Kidney (tissue), 13 donors: ENCODE measurements at regions not wholly inside any gene's neighbourhood (a gene's known extent, or its start where the extent isn't known, plus 50 kb on each side); places are given as distances from the start of the nearest gene placed in this dataset.

ENCODE experiments used
- DNase-seq, 5 donors: peaks; one replicate each; pipeline ENCODE4 v3.0.0-alpha.2; 2013 to 2020
- FAIRE-seq: peaks from 2 replicates; lab custom pipeline; 2012; peaks lifted over from hg19 to GRCh38; lab: Jason Lieb, UNC
- H3K27ac ChIP-seq, 2 donors: one replicate each; pipeline ENCODE4 v1.7.0; 2013; ENCODE audit warnings: low read depth in 2 of 2, low read length in 2 of 2, inconsistent platforms in 1 of 2
- H3K27me3 ChIP-seq: one replicate; pipeline ENCODE4 v1.7.1; 2013; ENCODE audit warnings: low read length, inconsistent platforms; ENCODE audit not compliant: control insufficient read depth, insufficient read depth
- H3K36me3 ChIP-seq, 3 donors: one replicate each; pipeline versions ENCODE4 v1.7.0 to v1.7.1; 2013; ENCODE audit warnings: low read length in 3 of 3, control low read depth in 1 of 3, inconsistent platforms in 1 of 3; ENCODE audit not compliant: insufficient read depth in 3 of 3, control insufficient read depth in 2 of 3
- H3K4me1 ChIP-seq, 3 donors: one replicate each; pipeline versions ENCODE4 v1.7.0 to v1.7.1; 2013; ENCODE audit warnings: low read length in 3 of 3, inconsistent platforms in 1 of 3, low read depth in 1 of 3; ENCODE audit not compliant: control insufficient read depth in 2 of 3, insufficient read depth in 2 of 3
- H3K4me3 ChIP-seq, 3 donors: one replicate each; pipeline versions ENCODE4 v1.7.0 to v1.8.1; 2013; ENCODE audit warnings: low read length in 3 of 3, control low read depth in 1 of 3, inconsistent platforms in 1 of 3
- H3K9ac ChIP-seq, 3 donors: one replicate each; pipeline versions ENCODE4 v1.7.0 to v1.7.1; 2013; ENCODE audit warnings: low read length in 3 of 3, control low read depth in 1 of 3, inconsistent platforms in 1 of 3
- H3K9me3 ChIP-seq, 3 donors: one replicate each; pipeline versions ENCODE4 v1.7.0 to v1.7.1; 2013; ENCODE audit warnings: low read length in 3 of 3, control low read depth in 1 of 3, inconsistent platforms in 1 of 3; ENCODE audit not compliant: control insufficient read depth in 2 of 3, insufficient read depth in 1 of 3
- CTCF ChIP-seq: IDR thresholded peaks from 3 replicates; pipeline ENCODE4 v1.5.1; 2012; ENCODE audit warnings: mild to moderate bottlenecking, moderate library complexity, borderline replicate concordance; ENCODE audit not compliant: insufficient read depth; ENCODE audit errors: extremely low read depth
- intact Hi-C: fragments of 100-400 bp; cut with DNase I; formaldehyde crosslinking; loops from one replicate; pipeline ENCODE4 v1.11.1; 2022
- donor health status: control.
- donor health status: control.
- donor health status: control.
- donor health status: control.
- donor health status: control.
- donor health status: DM: yes; HTN: yes; CAD: no.
- donor health status: Normal renal cell carcinoma (clear cell type).

DNA sequence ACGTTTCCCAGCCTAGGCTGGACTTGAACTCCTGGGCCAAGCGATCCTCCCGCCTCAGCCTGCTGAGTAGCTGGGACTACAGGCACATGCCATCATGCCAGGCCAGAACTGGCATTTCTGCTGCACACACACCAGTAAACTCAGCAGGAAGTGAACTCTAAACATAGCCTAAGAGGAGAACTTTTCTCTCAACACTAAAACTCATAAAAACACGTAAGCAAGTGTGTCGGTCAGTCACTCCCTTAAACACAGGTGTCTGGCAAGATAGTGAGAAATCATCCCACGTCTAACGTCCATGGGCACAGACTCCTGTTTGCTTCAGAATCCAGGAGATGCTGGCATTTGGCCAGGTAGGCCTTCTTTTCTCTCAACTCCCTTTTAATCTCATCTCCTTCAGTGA lies 104.8 kb downstream of the RPL27A start:
- no peak for TF ChIP-seq CTCF
- Histone ChIP-seq H3K27ac (no peak overlapping the region), H3K9me3 (no peaks in the 10 kb centered on the region), H3K36me3 (no peaks in the 10 kb centered on the region), H3K27me3 (no peaks in the 10 kb centered on the region), H3K9ac (no peak overlapping the region), H3K4me1 (peaks cover 0 to 4% (median 0%) of the 10 kb centered on the region in 3 donors), H3K4me3 (no peak overlapping the region)
- FAIRE-seq (no peak), DNase-seq (no peak)
- intact Hi-C loops, result no loop called here

DNA sequence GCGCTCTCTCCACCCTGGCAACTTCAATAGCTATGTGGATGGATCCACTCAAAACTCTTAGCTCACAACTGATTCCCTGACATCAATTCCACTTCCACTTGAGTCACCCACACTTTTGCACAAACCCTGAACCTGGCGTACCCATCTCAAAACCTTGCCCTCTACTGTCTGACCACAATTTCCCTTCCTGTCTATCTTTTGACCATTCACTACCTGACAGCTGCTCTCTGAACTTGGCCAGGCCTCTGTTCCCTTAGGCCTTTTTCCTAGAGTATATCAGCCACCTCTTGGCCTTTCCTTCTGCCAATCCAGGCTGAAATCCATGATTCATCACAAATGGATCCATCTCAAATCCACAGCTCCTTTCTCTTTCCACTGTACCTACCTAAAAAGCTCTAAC lies 106.0 kb downstream of the RPL27A start:
- TF ChIP-seq CTCF, result no peak
- no peak overlapping the region for H3K4me3 ChIP-seq
- no peak for FAIRE-seq
- no peaks in the 10 kb centered on the region for H3K36me3 ChIP-seq
- no peak overlapping the region for H3K27ac ChIP-seq
- peaks cover 0 to 4% (median 0%) of the 10 kb centered on the region in 3 donors for H3K4me1 ChIP-seq
- H3K9me3 ChIP-seq, result no peaks in the 10 kb centered on the region
- H3K27me3 ChIP-seq, result no peaks in the 10 kb centered on the region
- intact Hi-C loops, result no loop called here
- no peak overlapping the region for H3K9ac ChIP-seq
- no peak for DNase-seq

DNA sequence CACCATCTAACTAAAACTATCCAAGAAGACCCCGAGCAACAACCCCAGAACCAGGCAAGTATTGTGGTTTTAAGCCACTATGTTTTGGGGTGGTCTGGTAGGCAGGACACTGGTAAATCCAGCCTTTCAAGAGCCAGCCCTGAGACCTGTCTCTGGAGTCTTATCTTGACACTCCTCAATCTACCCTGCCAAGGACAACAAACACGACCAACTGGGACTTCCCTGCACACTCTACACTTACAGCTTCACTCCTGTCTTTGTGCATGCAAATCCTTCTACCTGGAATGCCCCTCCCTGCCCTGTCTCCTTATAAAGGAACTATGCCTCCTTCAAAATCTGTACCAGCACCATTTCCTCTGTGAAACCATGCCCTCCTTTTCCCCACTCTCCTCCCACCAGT lies 107.3 kb downstream of the RPL27A start:
- DNase-seq (no peak), FAIRE-seq (no peak)
- intact Hi-C loops, result no loop called here
- Histone ChIP-seq H3K36me3 (no peaks in the 10 kb centered on the region), H3K27me3 (no peaks in the 10 kb centered on the region), H3K4me1 (peaks cover 0 to 4% (median 0%) of the 10 kb centered on the region in 3 donors), H3K4me3 (no peak overlapping the region), H3K27ac (no peak overlapping the region), H3K9ac (no peak overlapping the region), H3K9me3 (no peaks in the 10 kb centered on the region)
- TF ChIP-seq CTCF, result no peak

GRCh38 chr11:8790968-8791367 lies 108.4 kb downstream of the RPL27A start:
- intact Hi-C loops, result no loop called here
- Histone ChIP-seq H3K36me3 (no peaks in the 10 kb centered on the region), H3K27me3 (no peaks in the 10 kb centered on the region), H3K27ac (no peak overlapping the region), H3K4me3 (no peak overlapping the region), H3K9ac (no peak overlapping the region), H3K9me3 (no peaks in the 10 kb centered on the region), H3K4me1 (peaks cover 0 to 4% (median 0%) of the 10 kb centered on the region in 3 donors)
- DNase-seq (no peak), FAIRE-seq (no peak)
- no peak for TF ChIP-seq CTCF
